Vagina (tissue), 2 donors: ENCODE measurements at regions not wholly inside any gene's neighbourhood (a gene's known extent, or its start where the extent isn't known, plus 50 kb on each side); places are given as distances from the start of the nearest gene placed in this dataset.

Experiments used
- CTCF ChIP-seq, 3 experiments: fragments of 450-650 bp in 2 of 3; fragments of 200-600 bp in 1 of 3; sonication (generic) in 1 of 3; IDR thresholded peaks; one replicate each; pipeline ENCODE4 v1.5.1; 2017 to 2019; ENCODE audit warnings: antibody characterized with exemption in 3 of 3, mild to moderate bottlenecking in 2 of 3, moderate library complexity in 2 of 3
- POLR2A ChIP-seq, 2 donors: fragments of 450-650 bp; IDR thresholded peaks; one replicate each; pipeline ENCODE4 v1.6.1; 2017; ENCODE audit warnings: antibody characterized with exemption in 2 of 2, mild to moderate bottlenecking in 2 of 2, moderate library complexity in 2 of 2
- POLR2AphosphoS5 ChIP-seq, 2 donors: sonication (generic); formaldehyde crosslinking; IDR thresholded peaks; one replicate each; pipeline ENCODE4 v1.9.0; 2017; ENCODE audit warnings: antibody characterized with exemption in 2 of 2, mild to moderate bottlenecking in 2 of 2, low read depth in 1 of 2; ENCODE audit not compliant: insufficient read depth in 1 of 2

GRCh38 chr6:119677384-119677783, 327.8 kb upstream of the MAN1A1 start:
- TF ChIP-seq CTCF (IDR thresholded peaks at IDR 0.05) (no peak), POLR2A (IDR thresholded peaks at IDR 0.05) (no peak), POLR2AphosphoS5 (IDR thresholded peaks at IDR 0.05; ENCODE audit: insufficient read depth in 1 of 2, low read depth in 1 of 2) (no peak)
